HuH-7 (cell line): ENCODE measurements at regions not wholly inside any gene's neighbourhood (a gene's known extent, or its start where the extent isn't known, plus 50 kb on each side); places are given as distances from the start of the nearest gene placed in this dataset.

Experiments used
- DNase-seq: peaks from one replicate; pipeline ENCODE4 v3.0.0; 2011; ENCODE audit warnings: low spot score

DNA sequence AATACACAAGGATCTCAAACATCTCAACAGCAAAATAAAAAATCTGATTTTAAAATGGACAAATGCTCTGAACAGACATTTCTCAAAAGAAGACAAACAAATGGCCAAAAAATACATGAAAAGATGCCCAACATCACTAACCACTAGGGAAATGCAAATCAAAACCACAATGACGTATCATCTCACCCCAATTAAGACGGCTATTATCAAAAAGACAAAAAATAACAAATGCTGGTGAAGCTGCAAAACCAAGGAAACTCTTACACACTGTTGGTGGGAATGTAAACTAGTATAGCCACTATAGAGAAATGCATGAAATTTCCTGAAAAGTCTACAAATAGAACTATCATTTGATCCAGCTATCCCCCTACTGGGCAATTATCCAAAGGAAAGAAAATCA, 145.0 kb downstream of the BTG1 start:
- no peak for DNase-seq

GRCh38 chr12:91999823-92000222, 145.8 kb downstream of the BTG1 start:
- DNase-seq: no peak

DNA sequence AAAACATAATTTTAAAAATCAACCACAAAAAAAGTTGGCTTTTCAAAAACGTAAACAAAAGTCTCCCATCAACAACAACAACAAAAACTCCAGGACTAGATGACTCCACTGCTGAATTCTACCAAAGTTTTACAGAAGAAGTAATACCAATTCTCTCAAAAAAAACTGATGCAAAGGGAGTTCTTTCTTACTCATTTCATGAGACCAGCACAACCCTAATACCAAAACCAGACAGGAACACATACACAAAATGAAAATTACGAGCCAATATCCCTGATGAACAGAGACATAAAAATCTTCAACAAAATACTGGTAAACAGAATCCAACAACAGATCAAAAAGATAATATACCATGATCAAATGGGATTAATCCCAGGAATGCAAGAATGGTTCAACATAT, 147.3 kb downstream of the BTG1 start:
- no peak for DNase-seq

DNA sequence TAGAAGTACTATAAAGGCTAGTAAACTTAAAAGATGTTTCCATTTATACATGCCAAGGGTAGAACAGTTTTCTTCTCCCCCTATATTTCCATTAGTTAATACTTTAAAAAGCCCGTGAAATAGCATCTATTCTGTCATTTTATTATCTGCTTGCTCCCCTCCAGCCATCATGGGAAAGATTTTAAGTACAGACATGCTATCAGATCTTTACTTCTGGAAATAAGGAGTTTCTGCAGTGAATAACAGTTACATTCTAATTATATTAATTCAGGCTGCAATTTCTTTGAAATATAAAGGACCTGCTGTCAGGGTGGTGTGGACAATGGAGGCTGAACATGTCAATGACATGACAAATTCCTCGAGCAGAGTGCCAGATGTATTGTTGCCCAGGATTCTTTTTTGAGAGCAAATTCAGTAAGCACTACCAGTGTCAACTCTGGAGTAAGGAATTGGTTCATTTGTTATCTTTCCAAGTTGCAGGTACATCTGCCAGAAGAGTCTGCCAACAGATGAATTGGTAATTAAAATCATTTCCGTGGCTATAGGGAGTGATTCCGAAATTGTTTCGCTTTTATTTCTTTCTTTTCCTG, 151.3 kb downstream of the BTG1 start:
- DNase-seq: no peak

GRCh38 chr12:91993287-91994017, 152.2 kb downstream of the BTG1 start:
- DNase-seq: no peak

- DNase-seq: no peak
These were observed 154.1 kb downstream of the BTG1 start for GRCh38 chr12:91991399-91992187.

DNA sequence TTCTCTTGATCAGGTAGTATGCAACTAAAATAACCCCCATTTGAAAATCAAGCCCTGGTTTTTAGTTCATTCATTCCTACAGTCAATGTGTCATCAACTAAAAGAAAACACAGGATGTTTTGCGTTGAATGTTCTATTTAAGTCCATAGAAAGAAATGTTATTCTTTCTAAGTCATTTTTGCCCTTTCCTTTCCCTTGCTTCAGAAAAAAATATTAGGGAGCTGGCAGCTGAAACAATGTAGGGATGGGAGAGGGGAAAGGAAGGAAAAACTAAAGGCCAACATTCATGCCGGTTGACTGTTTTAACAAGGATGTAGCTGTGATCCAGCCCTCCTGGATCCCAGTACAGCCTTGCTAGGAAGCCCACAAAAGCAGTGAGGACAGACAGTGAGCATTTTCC, 155.1 kb downstream of the BTG1 start:
- no peak for DNase-seq

GRCh38 chr12:91989143-91989542, 156.5 kb downstream of the BTG1 start:
- DNase-seq: no peak

DNA sequence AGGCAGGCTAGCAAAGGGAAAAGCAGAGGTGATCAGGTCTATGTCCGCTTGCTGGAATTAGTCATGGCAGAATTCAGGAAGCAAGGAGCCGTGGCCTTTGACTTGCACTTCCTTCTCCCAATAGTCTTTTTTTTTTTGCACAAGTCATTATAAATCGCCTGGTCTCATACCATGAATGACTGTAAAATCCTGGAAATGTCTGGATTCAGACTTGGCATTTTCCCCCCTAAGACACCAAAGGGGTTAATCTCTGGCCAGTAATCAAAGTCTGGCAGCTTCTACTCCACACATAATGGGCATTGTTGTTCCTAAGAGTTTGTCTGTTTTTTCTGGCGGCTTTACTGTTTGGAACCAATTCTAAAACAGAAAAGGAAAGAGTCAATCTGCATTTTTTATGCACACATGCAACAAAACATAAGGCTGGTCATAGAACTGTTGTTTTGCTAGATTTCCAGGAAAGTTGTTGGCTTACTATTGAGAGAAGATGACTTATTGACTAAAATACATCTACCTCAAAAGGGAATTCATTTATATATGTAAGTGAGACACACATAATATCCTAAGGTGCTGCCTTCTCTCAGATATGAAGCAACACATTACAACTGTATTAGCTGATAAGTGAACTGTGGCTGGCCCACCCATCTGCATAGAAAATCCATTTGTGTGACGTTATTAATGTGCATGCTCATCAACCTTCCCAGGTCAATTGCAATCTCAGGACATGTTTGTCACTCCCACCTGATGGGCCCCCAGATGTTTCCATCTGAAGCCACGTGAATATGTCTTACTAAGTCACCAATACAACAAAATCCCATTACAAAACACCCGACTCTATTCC, 157.3 kb downstream of the BTG1 start:
- DNase-seq: no peak

- DNase-seq: no peak
These were observed 159.6 kb downstream of the BTG1 start for GRCh38 chr12:91986084-91986483.

DNA sequence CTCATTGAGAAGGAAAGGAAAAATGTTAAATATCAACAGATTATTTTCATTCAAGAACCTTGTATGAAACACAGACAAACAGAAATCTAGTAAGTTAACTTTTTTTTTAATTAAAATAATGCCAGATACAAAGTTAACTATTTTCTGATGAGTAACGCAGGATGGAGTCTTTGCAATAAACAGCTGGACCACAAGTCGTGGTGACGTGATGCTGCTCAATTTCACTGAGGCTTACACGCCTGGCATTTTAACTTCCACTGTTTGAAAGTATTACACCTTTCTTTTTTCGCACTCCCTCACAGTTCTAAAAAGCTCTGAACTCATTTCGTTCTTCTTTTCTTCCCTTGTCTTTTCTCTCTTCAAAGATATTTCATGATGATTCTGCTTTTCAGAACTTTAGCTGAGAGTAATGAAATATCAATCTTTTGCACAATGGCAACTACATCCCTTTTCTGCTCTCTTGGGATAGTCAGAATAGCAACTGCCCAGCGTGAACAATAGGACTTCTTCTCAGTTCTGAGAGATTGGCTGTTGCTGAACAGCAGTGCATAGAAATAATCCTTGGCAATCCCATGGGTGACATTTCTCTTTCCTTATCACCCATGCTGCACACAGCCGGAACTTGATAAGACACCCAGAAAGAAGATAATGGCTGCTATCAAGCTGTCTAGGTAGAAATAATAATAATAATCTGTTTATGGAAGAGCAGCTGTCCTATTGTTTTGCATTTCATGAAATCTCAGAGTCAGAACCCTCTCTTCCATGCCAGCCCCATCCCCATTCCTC, 160.5 kb downstream of the BTG1 start:
- no peak for DNase-seq

- DNase-seq: no peak
These were observed 161.1 kb downstream of the BTG1 start for GRCh38 chr12:91984556-91984955.

GRCh38 chr12:91983935-91984334, 161.7 kb downstream of the BTG1 start:
- no peak for DNase-seq

DNA sequence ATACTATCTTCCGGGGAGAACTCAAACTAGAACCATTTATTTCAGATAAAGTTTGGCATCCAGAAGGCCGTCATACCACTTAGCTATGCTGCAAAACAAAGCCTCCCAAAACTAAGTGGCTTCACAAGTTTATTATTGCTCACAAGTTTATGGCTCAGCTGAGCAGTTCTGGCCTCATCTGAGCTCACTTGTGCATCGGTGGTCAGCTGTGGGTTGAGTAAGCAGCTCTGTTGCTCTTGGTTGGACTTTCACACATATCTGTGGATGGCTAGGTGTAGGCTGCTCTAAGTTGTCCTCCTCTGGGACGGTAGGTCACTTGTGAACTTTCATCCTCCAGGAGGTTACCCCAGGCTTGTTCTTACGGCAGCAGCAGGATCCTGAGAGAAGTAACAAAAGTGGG, 162.7 kb downstream of the BTG1 start:
- no peak for DNase-seq

- DNase-seq: no peak
These were observed 165.2 kb downstream of the BTG1 start for GRCh38 chr12:91980389-91980821.

DNA sequence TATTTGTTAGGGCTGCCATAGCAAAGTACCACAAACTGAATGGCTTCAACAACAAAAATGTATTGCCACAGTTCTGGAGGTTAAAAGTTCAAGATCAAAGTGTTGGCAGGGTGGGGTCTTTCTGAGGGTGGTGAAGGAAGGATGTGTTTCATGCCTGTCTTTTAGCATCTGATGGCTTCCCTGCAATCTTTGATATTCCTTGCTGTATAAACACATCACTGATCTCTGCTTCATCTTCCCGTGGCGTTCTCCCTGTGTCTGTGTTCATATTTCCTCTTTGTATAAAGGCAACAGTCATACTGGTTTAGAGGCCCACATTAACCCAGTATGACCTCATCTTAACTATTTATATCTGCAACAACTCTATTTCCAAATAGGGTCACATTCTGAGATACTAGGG, 167.5 kb downstream of the BTG1 start:
- DNase-seq: no peak

GRCh38 chr12:91975891-91976290, 169.8 kb downstream of the BTG1 start:
- no peak for DNase-seq

DNA sequence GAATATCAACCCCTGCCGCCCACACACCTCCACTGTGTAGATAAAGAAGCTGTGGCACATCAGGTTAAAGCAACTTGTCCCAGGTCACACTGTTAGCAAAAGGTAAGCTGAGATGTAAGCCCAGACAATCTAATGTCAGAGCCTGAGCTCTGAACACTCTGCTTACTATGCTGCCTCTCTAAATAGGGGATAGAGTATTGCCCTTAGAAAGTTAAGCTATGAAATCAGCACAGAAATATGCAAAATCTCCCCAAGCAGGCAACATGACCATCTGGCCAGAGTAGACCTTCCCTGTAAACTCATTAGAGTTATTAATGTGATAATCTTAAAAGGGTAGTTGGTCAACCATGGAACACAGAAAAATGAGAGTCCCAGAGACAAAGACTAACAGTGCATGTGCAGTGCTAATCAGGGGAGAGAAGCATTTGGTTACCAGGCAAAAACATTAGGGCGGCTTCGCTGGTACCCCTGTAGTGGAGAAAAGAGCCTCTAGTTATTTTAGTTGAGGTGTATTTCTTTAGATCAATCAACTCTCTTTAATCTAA, 171.0 kb downstream of the BTG1 start:
- no peak for DNase-seq

- no peak for DNase-seq
These were observed 171.8 kb downstream of the BTG1 start for GRCh38 chr12:91973813-91974212.

DNA sequence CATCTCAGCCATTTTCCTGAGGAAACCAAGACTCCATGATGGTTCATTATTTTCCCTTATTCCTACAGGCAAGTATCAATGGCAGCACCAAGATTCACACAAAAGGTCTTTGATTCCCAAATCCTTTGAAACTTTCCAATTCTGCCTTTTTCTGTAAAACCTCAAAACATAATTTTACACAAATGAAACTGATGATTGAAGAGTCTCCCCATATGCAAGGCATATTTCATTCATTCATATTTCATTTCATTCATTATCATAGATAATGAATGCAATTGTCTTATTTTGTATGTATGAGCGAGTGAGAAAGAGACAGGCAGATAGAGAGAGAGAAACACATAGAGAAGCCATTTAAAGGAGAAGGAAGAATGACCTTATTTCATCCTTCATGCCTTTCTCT, 172.8 kb downstream of the BTG1 start:
- no peak for DNase-seq

DNA sequence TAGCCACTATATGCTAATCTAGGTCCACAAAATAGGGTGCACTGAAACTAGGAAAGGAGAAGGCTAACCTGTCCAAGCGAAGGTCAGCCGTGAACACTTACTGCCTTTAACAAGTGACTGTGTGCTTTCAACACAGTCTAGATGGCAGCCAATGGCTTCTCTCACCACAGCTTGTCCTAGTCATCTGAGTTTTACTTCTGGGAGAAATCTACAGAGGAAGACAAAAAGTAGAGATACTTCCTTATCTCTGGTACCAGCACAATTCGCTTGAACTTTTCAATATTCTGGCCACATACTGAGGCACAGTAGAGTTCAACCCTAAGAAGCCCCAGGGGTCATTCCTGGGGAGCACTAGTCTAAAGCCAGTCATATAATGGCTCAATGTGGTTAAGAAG, 176.9 kb downstream of the BTG1 start:
- no peak for DNase-seq
